ENCODE measurements at regions not wholly inside any gene's neighbourhood (a gene's known extent, or its start where the extent isn't known, plus 50 kb on each side); places are given as distances from the start of the nearest gene placed in this dataset.

DNA sequence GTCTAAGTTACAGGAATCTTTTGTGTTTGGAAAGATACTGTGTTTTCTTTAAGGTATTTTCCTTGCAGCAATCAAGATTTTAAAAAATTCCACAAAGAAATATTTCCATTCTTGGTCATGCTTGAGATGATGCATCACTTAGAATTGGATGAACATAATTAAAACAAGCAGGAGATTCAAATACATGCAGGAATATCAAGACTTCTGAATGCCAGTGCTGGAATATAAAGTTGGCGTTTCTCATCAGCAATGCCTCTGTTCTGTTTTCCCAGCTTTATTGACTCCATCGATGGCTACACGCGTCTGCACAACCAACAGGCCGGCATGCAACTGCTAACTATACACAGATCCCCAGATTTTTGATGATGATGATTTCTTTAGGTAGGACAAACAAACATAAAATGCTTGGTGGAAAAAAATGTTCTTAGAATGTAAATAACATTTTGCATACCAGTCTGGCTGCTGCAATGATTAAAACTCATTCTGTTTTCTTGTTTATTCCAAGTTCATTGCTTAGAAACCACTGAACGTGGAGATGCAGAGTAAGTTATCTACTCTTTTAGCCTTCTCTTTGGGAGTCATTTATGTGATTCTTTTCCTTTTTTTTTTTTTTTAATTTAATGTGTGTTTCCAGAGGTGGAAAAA is 91.3 kb upstream of the FAM171A1 start:
- H3K36me3 ChIP-seq (ENCODE audit: control insufficient read depth, insufficient read depth, low read length), result no peaks in the 10 kb centered on the region
- no CpG with 5 or more reads among the region's 6 CpGs for WGBS (ENCODE audit: insufficient coverage)
- H3K4me1 ChIP-seq (ENCODE audit: control insufficient read depth, insufficient read depth, low read length), result no peaks in the 10 kb centered on the region
- H3K9me3 ChIP-seq (ENCODE audit: control insufficient read depth, insufficient read depth, low read length), result no peaks in the 10 kb centered on the region
- DNase-seq (ENCODE audit: low read depth in 4 of 6, low spot score in 6 of 6), result no peak
- H3K27me3 ChIP-seq (ENCODE audit: control insufficient read depth, insufficient read depth, low read length), result peaks cover 2% of the 10 kb centered on the region
- H3K27ac ChIP-seq (ENCODE audit: low read depth, low read length), result no peak overlapping the region
- no peak overlapping the region for H3K4me3 ChIP-seq (ENCODE audit: low read depth, low read length)

DNA sequence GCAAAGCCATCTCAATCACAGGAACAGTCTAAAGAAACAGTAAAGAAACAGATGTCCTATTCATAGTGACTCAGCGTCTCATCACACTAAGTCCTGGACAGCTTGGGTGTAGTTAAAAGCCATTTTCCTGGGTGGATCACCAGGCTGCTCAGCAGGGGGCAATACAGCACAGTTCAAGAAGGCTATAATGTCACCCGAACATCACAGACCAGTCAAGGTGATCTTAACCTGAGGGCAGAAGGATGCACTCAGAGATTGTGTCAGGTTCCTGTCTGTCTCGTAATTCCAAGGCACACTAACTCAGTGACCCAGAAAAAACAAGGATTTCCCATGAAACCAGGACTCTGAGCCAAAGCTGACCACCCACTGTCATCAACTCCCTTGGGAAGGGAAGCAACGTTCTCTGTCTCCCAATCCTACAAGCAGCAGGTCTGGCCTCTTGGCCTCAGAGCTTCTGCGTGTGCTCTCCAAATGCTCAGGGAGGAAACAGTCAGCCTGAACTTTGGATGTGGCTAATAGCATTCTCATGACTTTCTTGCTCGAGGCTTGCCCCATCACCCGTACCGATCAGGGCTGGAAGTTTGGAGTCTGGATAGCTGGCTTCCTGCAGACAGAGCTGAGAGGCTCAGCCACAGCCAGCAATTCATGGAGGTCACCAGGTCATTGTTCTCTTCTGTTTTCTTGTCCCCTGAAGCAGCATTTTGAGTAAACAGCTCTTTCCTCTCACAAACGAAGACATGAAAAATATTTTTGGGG is 90.4 kb upstream of the FAM171A1 start:
- Histone ChIP-seq H3K4me3 (ENCODE audit: low read depth, low read length) (no peak overlapping the region), H3K27ac (ENCODE audit: low read depth, low read length) (peak overlapping the region; percentile 30), H3K36me3 (ENCODE audit: control insufficient read depth, insufficient read depth, low read length) (no peaks in the 10 kb centered on the region), H3K4me1 (ENCODE audit: control insufficient read depth, insufficient read depth, low read length) (no peaks in the 10 kb centered on the region), H3K9me3 (ENCODE audit: control insufficient read depth, insufficient read depth, low read length) (no peaks in the 10 kb centered on the region), H3K27me3 (ENCODE audit: control insufficient read depth, insufficient read depth, low read length) (peaks cover 1% of the 10 kb centered on the region)
- 80% methylated on average over 8 of the region's 9 CpGs for WGBS (ENCODE audit: insufficient coverage)
- DNase-seq (ENCODE audit: low read depth in 4 of 6, low spot score in 6 of 6), result no peak

DNA sequence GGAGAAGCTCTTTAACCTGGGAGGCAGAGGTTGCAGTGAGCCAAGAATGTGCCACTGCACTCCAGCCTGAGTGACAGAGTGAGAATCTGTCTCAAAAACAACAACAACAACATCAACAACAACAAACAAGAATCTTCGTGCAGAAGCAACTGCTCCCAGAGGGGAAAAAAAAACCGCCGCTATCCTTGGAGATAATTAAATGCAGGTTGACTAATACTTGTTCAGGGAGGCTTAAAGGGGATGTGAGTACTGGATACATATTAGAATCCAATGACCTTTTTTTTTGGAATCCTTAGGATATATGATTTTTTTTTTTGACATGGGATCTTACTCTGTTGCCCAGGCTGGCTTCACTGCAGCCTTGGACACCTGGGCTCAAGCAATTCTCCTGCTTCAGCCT is 89.6 kb upstream of the FAM171A1 start:
- H3K4me1 ChIP-seq (ENCODE audit: control insufficient read depth, insufficient read depth, low read length), result no peaks in the 10 kb centered on the region
- H3K4me3 ChIP-seq (ENCODE audit: low read depth, low read length), result no peak overlapping the region
- DNase-seq (ENCODE audit: low read depth in 4 of 6, low spot score in 6 of 6), result no peak
- H3K9me3 ChIP-seq (ENCODE audit: control insufficient read depth, insufficient read depth, low read length), result no peaks in the 10 kb centered on the region
- H3K36me3 ChIP-seq (ENCODE audit: control insufficient read depth, insufficient read depth, low read length), result no peaks in the 10 kb centered on the region
- H3K27ac ChIP-seq (ENCODE audit: low read depth, low read length), result no peak overlapping the region
- WGBS (ENCODE audit: insufficient coverage), result no CpG with 5 or more reads among the region's 3 CpGs
- H3K27me3 ChIP-seq (ENCODE audit: control insufficient read depth, insufficient read depth, low read length), result no peaks in the 10 kb centered on the region

DNA sequence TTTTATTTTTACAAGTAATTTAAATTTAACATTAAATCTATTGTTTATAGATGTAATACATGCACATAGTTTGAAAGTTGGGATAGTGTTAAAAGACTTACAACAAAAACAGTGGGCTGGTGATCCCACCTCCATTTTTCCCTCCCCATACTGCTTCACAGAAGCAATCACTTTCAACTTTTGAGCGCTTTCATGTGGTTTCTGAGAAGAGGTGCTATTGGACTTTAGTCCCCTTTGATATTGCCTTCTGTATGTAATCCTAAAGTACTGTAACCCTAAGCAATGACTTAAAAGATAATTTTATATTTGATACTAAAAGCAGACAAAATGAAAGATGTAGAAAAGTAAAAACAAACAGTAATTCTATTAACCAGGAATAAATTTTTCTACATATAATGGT is 88.1 kb upstream of the FAM171A1 start:
- Histone ChIP-seq H3K4me1 (ENCODE audit: control insufficient read depth, insufficient read depth, low read length) (no peaks in the 10 kb centered on the region), H3K9me3 (ENCODE audit: control insufficient read depth, insufficient read depth, low read length) (no peaks in the 10 kb centered on the region), H3K27ac (ENCODE audit: low read depth, low read length) (no peak overlapping the region), H3K27me3 (ENCODE audit: control insufficient read depth, insufficient read depth, low read length) (no peaks in the 10 kb centered on the region), H3K36me3 (ENCODE audit: control insufficient read depth, insufficient read depth, low read length) (no peaks in the 10 kb centered on the region), H3K4me3 (ENCODE audit: low read depth, low read length) (no peak overlapping the region)
- no CpG with 5 or more reads among the region's 1 CpG for WGBS (ENCODE audit: insufficient coverage)
- DNase-seq (ENCODE audit: low read depth in 4 of 6, low spot score in 6 of 6), result no peak

DNA sequence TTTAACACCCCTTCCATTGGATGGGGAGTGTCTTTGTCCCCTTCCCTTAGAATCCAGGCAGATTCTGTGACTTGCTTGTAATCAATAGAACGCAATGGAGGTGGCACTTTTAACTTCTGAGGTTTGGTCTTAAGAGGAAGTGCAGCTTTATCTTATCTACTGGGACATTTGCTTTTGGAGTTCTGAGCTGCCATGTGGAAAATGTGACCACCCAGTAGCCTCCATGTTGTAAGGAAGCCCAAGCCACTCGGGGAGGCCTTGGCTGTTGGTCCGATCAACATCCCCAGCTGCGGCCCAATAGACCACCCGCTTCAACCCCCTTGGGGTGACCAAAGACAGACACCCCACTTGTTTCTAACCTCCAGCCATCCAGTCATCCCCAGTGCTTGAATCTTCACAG is 86.3 kb upstream of the FAM171A1 start:
- Histone ChIP-seq H3K36me3 (ENCODE audit: control insufficient read depth, insufficient read depth, low read length) (no peaks in the 10 kb centered on the region), H3K27me3 (ENCODE audit: control insufficient read depth, insufficient read depth, low read length) (no peaks in the 10 kb centered on the region), H3K9me3 (ENCODE audit: control insufficient read depth, insufficient read depth, low read length) (no peaks in the 10 kb centered on the region), H3K4me3 (ENCODE audit: low read depth, low read length) (no peak overlapping the region), H3K27ac (ENCODE audit: low read depth, low read length) (no peak overlapping the region), H3K4me1 (ENCODE audit: control insufficient read depth, insufficient read depth, low read length) (no peaks in the 10 kb centered on the region)
- 98% methylated on average over 5 of the region's 5 CpGs for WGBS (ENCODE audit: insufficient coverage)
- DNase-seq (ENCODE audit: low read depth in 4 of 6, low spot score in 6 of 6), result no peak

DNA sequence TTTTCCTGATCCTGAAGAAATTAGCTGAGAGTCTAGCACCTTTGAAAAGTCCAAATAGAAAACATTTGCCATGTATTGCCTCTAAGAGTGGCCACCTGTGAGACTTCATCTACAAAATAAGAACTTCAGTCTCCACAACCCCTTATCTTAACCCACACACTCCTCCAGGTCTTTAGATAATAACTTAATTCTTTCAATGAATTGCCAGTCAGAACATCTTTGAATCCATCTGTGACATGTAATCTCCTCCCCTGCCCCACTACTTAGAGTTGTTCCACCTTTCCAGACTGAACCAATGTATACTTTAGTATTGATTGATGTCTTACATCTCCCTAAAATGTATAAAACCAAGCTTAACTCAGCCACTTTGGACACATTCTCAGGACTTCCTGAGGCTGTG is 84.4 kb upstream of the FAM171A1 start:
- no peak for DNase-seq (ENCODE audit: low read depth in 4 of 6, low spot score in 6 of 6)
- H3K27me3 ChIP-seq (ENCODE audit: control insufficient read depth, insufficient read depth, low read length), result no peaks in the 10 kb centered on the region
- H3K4me1 ChIP-seq (ENCODE audit: control insufficient read depth, insufficient read depth, low read length), result no peaks in the 10 kb centered on the region
- H3K4me3 ChIP-seq (ENCODE audit: low read depth, low read length), result no peak overlapping the region
- no peak overlapping the region for H3K27ac ChIP-seq (ENCODE audit: low read depth, low read length)
- no peaks in the 10 kb centered on the region for H3K9me3 ChIP-seq (ENCODE audit: control insufficient read depth, insufficient read depth, low read length)
- H3K36me3 ChIP-seq (ENCODE audit: control insufficient read depth, insufficient read depth, low read length), result no peaks in the 10 kb centered on the region

DNA sequence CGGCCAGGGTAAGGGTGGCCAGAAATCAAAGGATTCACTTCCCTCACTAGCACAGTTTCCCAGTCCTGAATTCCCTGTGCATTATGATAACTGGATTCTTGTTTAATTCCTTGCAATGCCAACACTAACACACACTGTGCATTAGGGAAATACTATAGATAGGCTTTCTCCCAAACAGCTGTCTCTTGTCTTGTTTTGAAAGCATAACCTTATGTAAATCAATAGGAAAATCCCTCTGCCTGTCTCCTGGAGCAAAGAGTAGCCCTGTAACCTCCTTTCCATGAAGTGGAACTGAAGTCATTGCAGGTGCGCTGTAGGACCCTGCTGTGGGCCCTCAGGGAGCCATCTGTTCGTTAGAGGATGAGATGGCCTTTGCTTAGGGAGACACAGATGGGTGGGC is 82.8 kb upstream of the FAM171A1 start:
- no peak overlapping the region for H3K4me3 ChIP-seq (ENCODE audit: low read depth, low read length)
- 83% methylated on average over 1 of the region's 3 CpGs for WGBS (ENCODE audit: insufficient coverage)
- peak overlapping the region; percentile 49 for H3K27ac ChIP-seq (ENCODE audit: low read depth, low read length)
- H3K9me3 ChIP-seq (ENCODE audit: control insufficient read depth, insufficient read depth, low read length), result no peaks in the 10 kb centered on the region
- H3K27me3 ChIP-seq (ENCODE audit: control insufficient read depth, insufficient read depth, low read length), result no peaks in the 10 kb centered on the region
- H3K4me1 ChIP-seq (ENCODE audit: control insufficient read depth, insufficient read depth, low read length), result no peaks in the 10 kb centered on the region
- H3K36me3 ChIP-seq (ENCODE audit: control insufficient read depth, insufficient read depth, low read length), result no peaks in the 10 kb centered on the region
- DNase-seq (ENCODE audit: low read depth in 4 of 6, low spot score in 6 of 6), result no peak

DNA sequence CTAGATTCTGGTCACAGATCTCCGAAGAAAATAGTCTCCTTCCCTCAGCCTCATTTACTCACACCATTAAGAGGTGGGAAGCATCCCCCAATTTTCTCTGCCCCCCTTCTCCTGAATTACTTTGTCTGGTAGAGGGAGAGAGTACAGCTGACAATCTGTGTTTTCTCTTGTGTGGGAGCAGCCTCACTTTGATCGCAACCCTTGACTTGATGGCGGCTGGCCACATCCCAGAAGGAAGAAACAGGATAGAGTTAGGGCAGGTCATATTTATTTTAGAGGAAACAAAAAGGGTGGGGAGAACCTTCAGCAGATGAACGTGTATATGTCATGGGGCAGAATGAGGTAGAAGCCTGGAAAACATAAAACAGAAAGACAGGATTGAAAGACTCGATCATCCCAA is 82.4 kb upstream of the FAM171A1 start:
- Histone ChIP-seq H3K4me3 (ENCODE audit: low read depth, low read length) (no peak overlapping the region), H3K4me1 (ENCODE audit: control insufficient read depth, insufficient read depth, low read length) (no peaks in the 10 kb centered on the region), H3K27ac (ENCODE audit: low read depth, low read length) (peak overlapping the region; percentile 49), H3K36me3 (ENCODE audit: control insufficient read depth, insufficient read depth, low read length) (no peaks in the 10 kb centered on the region), H3K9me3 (ENCODE audit: control insufficient read depth, insufficient read depth, low read length) (no peaks in the 10 kb centered on the region), H3K27me3 (ENCODE audit: control insufficient read depth, insufficient read depth, low read length) (no peaks in the 10 kb centered on the region)
- 72% methylated on average over 3 of the region's 5 CpGs for WGBS (ENCODE audit: insufficient coverage)
- peak in 1 of 6 donors; percentile 45 for DNase-seq (ENCODE audit: low read depth in 4 of 6, low spot score in 6 of 6)

DNA sequence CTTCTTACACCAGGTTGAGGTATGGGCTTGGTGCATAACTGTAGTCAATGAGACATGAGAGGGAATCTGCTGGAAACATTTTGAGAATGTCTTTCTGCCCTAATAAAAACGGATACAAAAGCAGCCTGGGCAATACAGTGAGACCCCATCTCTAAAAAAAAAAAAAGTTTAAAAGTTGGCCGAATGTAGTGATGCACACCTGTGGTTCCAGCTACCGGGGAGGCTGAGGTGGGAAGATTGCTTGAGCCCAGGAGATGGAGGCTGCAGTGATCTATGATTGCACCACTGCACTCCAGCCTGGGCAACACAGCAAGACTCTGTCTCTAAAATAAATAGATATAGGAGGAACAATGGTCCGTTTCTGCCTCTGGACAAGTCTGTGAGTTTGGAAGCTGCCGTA is 81.5 kb upstream of the FAM171A1 start:
- no peak for DNase-seq (ENCODE audit: low read depth in 4 of 6, low spot score in 6 of 6)
- no peak overlapping the region for H3K4me3 ChIP-seq (ENCODE audit: low read depth, low read length)
- H3K4me1 ChIP-seq (ENCODE audit: control insufficient read depth, insufficient read depth, low read length), result no peaks in the 10 kb centered on the region
- H3K36me3 ChIP-seq (ENCODE audit: control insufficient read depth, insufficient read depth, low read length), result no peaks in the 10 kb centered on the region
- H3K9me3 ChIP-seq (ENCODE audit: control insufficient read depth, insufficient read depth, low read length), result no peaks in the 10 kb centered on the region
- H3K27ac ChIP-seq (ENCODE audit: low read depth, low read length), result no peak overlapping the region
- WGBS (ENCODE audit: insufficient coverage), result 95% methylated on average over 4 of the region's 5 CpGs
- H3K27me3 ChIP-seq (ENCODE audit: control insufficient read depth, insufficient read depth, low read length), result no peaks in the 10 kb centered on the region
